ENCODE measurements at regions not wholly inside any gene's neighbourhood (a gene's known extent, or its start where the extent isn't known, plus 50 kb on each side); places are given as distances from the start of the nearest gene placed in this dataset.

DNA sequence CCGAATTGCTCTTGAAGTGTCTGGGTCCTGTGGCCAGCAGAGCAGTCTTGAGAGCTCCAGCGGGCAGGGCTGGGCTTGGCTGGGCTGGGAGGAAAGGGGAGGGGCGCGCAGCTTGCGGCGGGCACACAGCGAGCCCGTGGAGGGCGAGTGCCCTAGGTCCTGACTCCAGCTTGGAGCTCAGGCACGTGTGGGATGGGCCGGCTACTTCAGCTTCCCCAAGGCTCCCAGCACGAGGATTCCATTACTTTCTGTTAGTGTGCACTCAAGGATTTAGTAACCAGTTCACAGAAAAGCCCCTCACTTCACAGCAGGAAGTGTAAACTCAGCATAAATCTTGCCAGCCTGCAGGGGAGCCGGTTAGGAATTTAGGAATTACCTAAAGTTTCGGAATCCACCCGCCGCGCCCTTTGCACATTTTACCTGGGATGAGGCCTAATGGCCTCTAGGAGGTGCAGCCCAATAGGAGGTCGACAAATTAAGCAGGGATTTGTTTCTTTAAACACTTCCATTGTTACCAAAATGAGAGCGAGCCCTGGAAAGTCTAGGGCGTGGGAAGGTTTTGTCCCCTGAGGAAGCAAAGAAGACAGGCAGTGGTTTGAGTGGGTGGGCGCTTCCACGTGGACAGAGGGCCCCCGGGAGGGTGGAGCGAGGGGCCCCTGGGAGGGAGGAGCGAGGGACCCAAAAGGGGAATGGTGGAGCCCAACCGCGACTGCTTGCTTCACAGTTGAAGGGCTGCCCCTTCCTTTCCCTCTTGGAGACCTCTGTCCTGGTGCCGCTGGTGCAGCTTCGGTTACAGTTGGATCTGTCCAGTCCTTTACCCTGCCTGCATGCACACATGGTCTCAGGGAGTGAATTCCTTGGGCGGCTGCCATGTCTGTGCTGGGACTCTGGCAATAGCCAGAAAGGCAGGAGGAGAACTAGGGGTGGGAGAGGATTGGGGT is 93.3 kb downstream of the CTAGE1 start:
- TF ChIP-seq POLR2AphosphoS5 (IDR thresholded peaks at IDR 0.05; ENCODE audit: low read depth, low read length), result no peak
- TF ChIP-seq, protein P1, sequence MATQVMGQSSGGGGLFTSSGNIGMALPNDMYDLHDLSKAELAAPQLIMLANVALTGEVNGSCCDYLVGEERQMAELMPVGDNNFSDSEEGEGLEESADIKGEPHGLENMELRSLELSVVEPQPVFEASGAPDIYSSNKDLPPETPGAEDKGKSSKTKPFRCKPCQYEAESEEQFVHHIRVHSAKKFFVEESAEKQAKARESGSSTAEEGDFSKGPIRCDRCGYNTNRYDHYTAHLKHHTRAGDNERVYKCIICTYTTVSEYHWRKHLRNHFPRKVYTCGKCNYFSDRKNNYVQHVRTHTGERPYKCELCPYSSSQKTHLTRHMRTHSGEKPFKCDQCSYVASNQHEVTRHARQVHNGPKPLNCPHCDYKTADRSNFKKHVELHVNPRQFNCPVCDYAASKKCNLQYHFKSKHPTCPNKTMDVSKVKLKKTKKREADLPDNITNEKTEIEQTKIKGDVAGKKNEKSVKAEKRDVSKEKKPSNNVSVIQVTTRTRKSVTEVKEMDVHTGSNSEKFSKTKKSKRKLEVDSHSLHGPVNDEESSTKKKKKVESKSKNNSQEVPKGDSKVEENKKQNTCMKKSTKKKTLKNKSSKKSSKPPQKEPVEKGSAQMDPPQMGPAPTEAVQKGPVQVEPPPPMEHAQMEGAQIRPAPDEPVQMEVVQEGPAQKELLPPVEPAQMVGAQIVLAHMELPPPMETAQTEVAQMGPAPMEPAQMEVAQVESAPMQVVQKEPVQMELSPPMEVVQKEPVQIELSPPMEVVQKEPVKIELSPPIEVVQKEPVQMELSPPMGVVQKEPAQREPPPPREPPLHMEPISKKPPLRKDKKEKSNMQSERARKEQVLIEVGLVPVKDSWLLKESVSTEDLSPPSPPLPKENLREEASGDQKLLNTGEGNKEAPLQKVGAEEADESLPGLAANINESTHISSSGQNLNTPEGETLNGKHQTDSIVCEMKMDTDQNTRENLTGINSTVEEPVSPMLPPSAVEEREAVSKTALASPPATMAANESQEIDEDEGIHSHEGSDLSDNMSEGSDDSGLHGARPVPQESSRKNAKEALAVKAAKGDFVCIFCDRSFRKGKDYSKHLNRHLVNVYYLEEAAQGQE (IDR thresholded peaks at IDR 0.05; ENCODE audit: insufficient read depth in 1 of 2, low read depth in 2 of 2, low read length in 2 of 2), result no peak
